Neutrophil (primary cell): ENCODE measurements at regions not wholly inside any gene's neighbourhood (a gene's known extent, or its start where the extent isn't known, plus 50 kb on each side); places are given as distances from the start of the nearest gene placed in this dataset.
"Not testable (repeated sequence)": the region's sequence is repeated elsewhere in the genome, so short reads cannot be mapped to it uniquely, and the experiment has no call there.

Source experiments
- H3K27ac ChIP-seq: fragments of 200-600 bp; sonication (generic); 2 replicates; pipeline ENCODE4 v1.5.1; 2016; ENCODE audit warnings: mild to moderate bottlenecking, moderate library complexity
- H3K27me3 ChIP-seq: fragments of 200-600 bp; sonication (generic); 2 replicates; pipeline ENCODE4 v1.6.0; 2016; ENCODE audit warnings: mild to moderate bottlenecking
- H3K36me3 ChIP-seq: fragments of 200-600 bp; sonication (generic); 2 replicates; pipeline ENCODE4 v1.5.1; 2017
- H3K4me1 ChIP-seq, 2 experiments: fragments of 200-600 bp in 1 of 2; sonication (generic) in 1 of 2; 1 replicate in 1 of 2; 2 replicates in 1 of 2; pipeline versions ENCODE4 v1.5.1 to v1.6.1; 2013 to 2016; ENCODE audit warnings: low read depth in 1 of 2, low read length in 1 of 2, mild to moderate bottlenecking in 1 of 2, moderate library complexity in 1 of 2; ENCODE audit not compliant: control insufficient read depth in 1 of 2, insufficient read depth in 1 of 2
- H3K4me3 ChIP-seq, 2 experiments: fragments of 200-600 bp in 1 of 2; sonication (generic) in 1 of 2; 1 replicate in 1 of 2; 2 replicates in 1 of 2; pipeline ENCODE4 v1.5.1; 2013 to 2016; ENCODE audit warnings: low read depth in 1 of 2, low read length in 1 of 2, mild to moderate bottlenecking in 1 of 2, moderate library complexity in 1 of 2
- H3K9me3 ChIP-seq: fragments of 200-600 bp; sonication (generic); 2 replicates; pipeline ENCODE4 v1.5.1; 2016
- CTCF ChIP-seq: fragments of 200-600 bp; sonication (generic); IDR thresholded peaks from 2 replicates; pipeline ENCODE4 v1.5.1; 2016; ENCODE audit warnings: antibody characterized with exemption

GRCh38 chr1:224030257-224030656, 83.7 kb upstream of the FBXO28 start:
- H3K27me3 ChIP-seq, H3K36me3 ChIP-seq, H3K4me1 ChIP-seq, H3K9me3 ChIP-seq, H3K27ac ChIP-seq, H3K4me3 ChIP-seq: not testable (repeated sequence)

- not testable (repeated sequence) for H3K4me1 ChIP-seq, H3K27ac ChIP-seq, H3K9me3 ChIP-seq, H3K4me3 ChIP-seq, H3K27me3 ChIP-seq, H3K36me3 ChIP-seq
Measured at GRCh38 chr1:224029286-224030025, 84.5 kb upstream of the FBXO28 start.

GRCh38 chr1:224028802-224029201, 85.1 kb upstream of the FBXO28 start:
- not testable (repeated sequence) for H3K9me3 ChIP-seq, H3K27ac ChIP-seq, H3K36me3 ChIP-seq, H3K27me3 ChIP-seq, H3K4me1 ChIP-seq, H3K4me3 ChIP-seq

- H3K9me3 ChIP-seq, H3K27ac ChIP-seq, H3K27me3 ChIP-seq, H3K4me3 ChIP-seq, H3K4me1 ChIP-seq, H3K36me3 ChIP-seq: not testable (repeated sequence)
Measured at GRCh38 chr1:224023122-224023521, 90.8 kb upstream of the FBXO28 start.

- H3K36me3 ChIP-seq, H3K27ac ChIP-seq, H3K27me3 ChIP-seq, H3K4me3 ChIP-seq, H3K4me1 ChIP-seq, H3K9me3 ChIP-seq: not testable (repeated sequence)
Measured at GRCh38 chr1:224022249-224022970, 91.5 kb upstream of the FBXO28 start.

GRCh38 chr1:224019866-224020265, 94.0 kb upstream of the FBXO28 start:
- H3K27ac ChIP-seq, H3K9me3 ChIP-seq, H3K36me3 ChIP-seq, H3K4me1 ChIP-seq, H3K4me3 ChIP-seq, H3K27me3 ChIP-seq: not testable (repeated sequence)

GRCh38 chr1:224015782-224016181, 98.1 kb upstream of the FBXO28 start:
- H3K9me3 ChIP-seq: peaks cover 14% of the 10 kb centered on the region
- not testable (repeated sequence) for H3K27ac ChIP-seq, H3K4me3 ChIP-seq, H3K36me3 ChIP-seq, H3K4me1 ChIP-seq, H3K27me3 ChIP-seq

GRCh38 chr1:224014330-224014649, 99.6 kb upstream of the FBXO28 start:
- H3K27ac ChIP-seq: no peak overlapping the region
- H3K4me3 ChIP-seq: no peak overlapping the region
- no peak for TF ChIP-seq CTCF
- H3K4me1 ChIP-seq: no peaks in the 10 kb centered on the region
- H3K9me3 ChIP-seq: peaks cover 14% of the 10 kb centered on the region
- no peaks in the 10 kb centered on the region for H3K36me3 ChIP-seq
- no peaks in the 10 kb centered on the region for H3K27me3 ChIP-seq

- H3K9me3 ChIP-seq: peaks cover 14% of the 10 kb centered on the region
- H3K27ac ChIP-seq, H3K4me1 ChIP-seq, H3K27me3 ChIP-seq, H3K36me3 ChIP-seq, H3K4me3 ChIP-seq: not testable (repeated sequence)
Measured at GRCh38 chr1:224013626-224014329, 100.1 kb upstream of the FBXO28 start.

- peaks cover 14% of the 10 kb centered on the region for H3K9me3 ChIP-seq
- H3K27ac ChIP-seq, H3K4me3 ChIP-seq, H3K36me3 ChIP-seq, H3K4me1 ChIP-seq, H3K27me3 ChIP-seq: not testable (repeated sequence)
Measured at GRCh38 chr1:224012807-224013434, 101.0 kb upstream of the FBXO28 start.

- not testable (repeated sequence) for H3K4me1 ChIP-seq, H3K36me3 ChIP-seq
Measured at GRCh38 chr1:224012162-224012561, 101.7 kb upstream of the FBXO28 start.

GRCh38 chr1:224011751-224012150, 102.2 kb upstream of the FBXO28 start:
- H3K27me3 ChIP-seq, H3K4me3 ChIP-seq, H3K4me1 ChIP-seq, H3K36me3 ChIP-seq, H3K27ac ChIP-seq: not testable (repeated sequence)
- peaks cover 14% of the 10 kb centered on the region for H3K9me3 ChIP-seq

More at GRCh38 chr1:224012162-224012561, 101.7 kb upstream of the FBXO28 start:
- not testable (repeated sequence) for H3K27me3 ChIP-seq, H3K27ac ChIP-seq, H3K4me3 ChIP-seq
- peaks cover 14% of the 10 kb centered on the region for H3K9me3 ChIP-seq
